IMR-90 (cell line): ENCODE measurements at regions not wholly inside any gene's neighbourhood (a gene's known extent, or its start where the extent isn't known, plus 50 kb on each side); places are given as distances from the start of the nearest gene placed in this dataset.

Experiments
- BHLHE40 ChIP-seq: fragments of 150-350 bp; IDR thresholded peaks from 2 replicates; pipeline ENCODE4 v1.6.1; 2016; ENCODE audit warnings: mild to moderate bottlenecking, low read depth, low read length
- CEBPB ChIP-seq: IDR thresholded peaks from 2 replicates; pipeline ENCODE4 v1.6.1; 2012; ENCODE audit warnings: low read depth, low read length, improper control_type of control experiment
- CTCF ChIP-seq: conservative IDR thresholded peaks from 2 replicates; pipeline ENCODE4 v1.5.1; 2012; ENCODE audit warnings: mild to moderate bottlenecking, low read depth, low read length, improper control_type of control experiment
- ELK1 ChIP-seq: fragments of 150-350 bp; IDR thresholded peaks from 2 replicates; pipeline ENCODE4 v1.6.1; 2016; ENCODE audit warnings: low read depth, mild to moderate bottlenecking, low read length, moderate library complexity, borderline replicate concordance
- FOS ChIP-seq: fragments of 150-350 bp; IDR thresholded peaks from 2 replicates; pipeline ENCODE4 v1.6.1; 2016; ENCODE audit warnings: low read depth, low read length
- NFE2L2 ChIP-seq: fragments of 150-350 bp; IDR thresholded peaks from 2 replicates; pipeline ENCODE4 v1.6.1; 2016; ENCODE audit warnings: low read depth, mild to moderate bottlenecking, low read length
- POLR2A ChIP-seq: IDR thresholded peaks from 2 replicates; pipeline ENCODE4 v1.6.1; 2012; ENCODE audit warnings: mild to moderate bottlenecking, low read depth, low read length
- RAD21 ChIP-seq: IDR thresholded peaks from 2 replicates; pipeline ENCODE4 v1.6.1; 2012; ENCODE audit warnings: low read length, improper control_type of control experiment
- RCOR1 ChIP-seq: IDR thresholded peaks from 2 replicates; pipeline ENCODE4 v1.6.1; 2012; ENCODE audit warnings: mild to moderate bottlenecking, low read length, improper control_type of control experiment; ENCODE audit not compliant: insufficient replicate concordance
- RFX5 ChIP-seq: IDR thresholded peaks from 2 replicates; pipeline ENCODE4 v1.8.0; 2012; ENCODE audit warnings: low read depth, mild to moderate bottlenecking, low read length, moderate library complexity
- SMC3 ChIP-seq: fragments of 150-350 bp; IDR thresholded peaks from 2 replicates; pipeline ENCODE4 v1.6.1; 2016; ENCODE audit warnings: low read depth, mild to moderate bottlenecking, antibody characterized with exemption, low read length, moderate library complexity
- TF ChIP-seq, protein P1 (sequence below): fragments of 150-350 bp; IDR thresholded peaks from 2 replicates; pipeline ENCODE4 v1.6.1; 2017; ENCODE audit warnings: mild to moderate bottlenecking, antibody characterized with exemption, low read length, low read depth

- TF ChIP-seq CTCF = no peak
- TF ChIP-seq POLR2A = no peak
- TF ChIP-seq CEBPB = no peak
- no peak for TF ChIP-seq SMC3
- TF ChIP-seq NFE2L2 = no peak
- TF ChIP-seq, protein P1, sequence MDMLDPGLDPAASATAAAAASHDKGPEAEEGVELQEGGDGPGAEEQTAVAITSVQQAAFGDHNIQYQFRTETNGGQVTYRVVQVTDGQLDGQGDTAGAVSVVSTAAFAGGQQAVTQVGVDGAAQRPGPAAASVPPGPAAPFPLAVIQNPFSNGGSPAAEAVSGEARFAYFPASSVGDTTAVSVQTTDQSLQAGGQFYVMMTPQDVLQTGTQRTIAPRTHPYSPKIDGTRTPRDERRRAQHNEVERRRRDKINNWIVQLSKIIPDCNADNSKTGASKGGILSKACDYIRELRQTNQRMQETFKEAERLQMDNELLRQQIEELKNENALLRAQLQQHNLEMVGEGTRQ = no peak
- TF ChIP-seq RCOR1 = no peak
- TF ChIP-seq RAD21 = no peak
- TF ChIP-seq ELK1 = no peak
- no peak for TF ChIP-seq RFX5
- TF ChIP-seq FOS = no peak
- no peak for TF ChIP-seq BHLHE40
Measured at GRCh38 chr11:119566319-119566718, 143.3 kb upstream of the THY1 start.
